Colonic mucosa (tissue), 4 donors: ENCODE measurements at regions not wholly inside any gene's neighbourhood (a gene's known extent, or its start where the extent isn't known, plus 50 kb on each side); places are given as distances from the start of the nearest gene placed in this dataset.

Source experiments
- DNase-seq: peaks from one replicate; pipeline ENCODE4 v3.0.0-alpha.2; 2020
- H3K27ac ChIP-seq: fragments of 200-600 bp; one replicate; pipeline ENCODE4 v1.8.0; 2021
- H3K27me3 ChIP-seq: fragments of 200-600 bp; one replicate; pipeline ENCODE4 v1.8.0; 2021
- H3K36me3 ChIP-seq: fragments of 200-600 bp; one replicate; pipeline ENCODE4 v1.8.0; 2021
- H3K4me1 ChIP-seq: fragments of 200-600 bp; one replicate; pipeline ENCODE4 v1.8.0; 2021; ENCODE audit warnings: mild to moderate bottlenecking
- H3K4me3 ChIP-seq: fragments of 200-600 bp; one replicate; pipeline ENCODE4 v1.8.0; 2021
- H3K9ac ChIP-seq, 2 donors: one replicate each; pipeline ENCODE4 v1.7.0; 2013; ENCODE audit warnings: control low read depth in 2 of 2, low read depth in 2 of 2, low read length in 2 of 2
- H3K9me3 ChIP-seq: fragments of 200-600 bp; one replicate; pipeline ENCODE4 v1.8.0; 2021
- CTCF ChIP-seq: fragments of 200-600 bp; IDR thresholded peaks from one replicate; pipeline ENCODE4 v1.8.0; 2022; ENCODE audit warnings: antibody characterized with exemption, mild to moderate bottlenecking
- intact Hi-C: fragments of 100-400 bp; cut with DNase I; formaldehyde crosslinking; loops from one replicate; pipeline ENCODE4 v1.14.1; 2022
- donor health status: healthy.
- donor health status: DM: no; HTN: no; CAD: no.
- donor health status: DM: no; HTN: no; CAD: no.

- Histone ChIP-seq H3K27ac (no peak overlapping the region), H3K27me3 (no peaks in the 10 kb centered on the region), H3K4me3 (no peak overlapping the region), H3K4me1 (no peaks in the 10 kb centered on the region), H3K9me3 (no peaks in the 10 kb centered on the region), H3K36me3 (no peaks in the 10 kb centered on the region), H3K9ac (no peak overlapping the region)
- intact Hi-C loops = no loop called here
- TF ChIP-seq CTCF = no peak
- DNase-seq = no peak
These were observed 178.4 kb upstream of the CDIN1 start for GRCh38 chr15:36400936-36401585.

GRCh38 chr15:36401586-36401966 is 177.8 kb upstream of the CDIN1 start:
- H3K4me3 ChIP-seq = no peak overlapping the region
- no peak for TF ChIP-seq CTCF
- DNase-seq = no peak
- H3K9ac ChIP-seq = no peak overlapping the region
- no peak overlapping the region for H3K27ac ChIP-seq
- intact Hi-C loops = no loop called here
- H3K36me3 ChIP-seq = no peaks in the 10 kb centered on the region
- H3K4me1 ChIP-seq = no peaks in the 10 kb centered on the region
- H3K27me3 ChIP-seq = no peaks in the 10 kb centered on the region
- H3K9me3 ChIP-seq = no peaks in the 10 kb centered on the region

- Histone ChIP-seq H3K27me3 (no peaks in the 10 kb centered on the region), H3K9me3 (no peaks in the 10 kb centered on the region), H3K4me1 (no peaks in the 10 kb centered on the region), H3K9ac (no peak overlapping the region), H3K4me3 (no peak overlapping the region), H3K27ac (no peak overlapping the region), H3K36me3 (no peaks in the 10 kb centered on the region)
- DNase-seq = no peak
- intact Hi-C loops = no loop called here
- TF ChIP-seq CTCF = no peak
These were observed 176.1 kb upstream of the CDIN1 start for GRCh38 chr15:36403351-36403750.

GRCh38 chr15:36406366-36406765 is 173.1 kb upstream of the CDIN1 start:
- no peak for DNase-seq

GRCh38 chr15:36406911-36407310 is 172.5 kb upstream of the CDIN1 start:
- Histone ChIP-seq H3K27me3 (no peaks in the 10 kb centered on the region), H3K9me3 (no peaks in the 10 kb centered on the region), H3K4me1 (no peaks in the 10 kb centered on the region), H3K4me3 (no peak overlapping the region), H3K36me3 (no peaks in the 10 kb centered on the region), H3K27ac (no peak overlapping the region), H3K9ac (no peak overlapping the region)
- TF ChIP-seq CTCF = no peak
- no peak for DNase-seq
- intact Hi-C loops = no loop called here

More at GRCh38 chr15:36406366-36406765, 173.1 kb upstream of the CDIN1 start:
- no peaks in the 10 kb centered on the region for H3K36me3 ChIP-seq
- no peaks in the 10 kb centered on the region for H3K9me3 ChIP-seq
- no peaks in the 10 kb centered on the region for H3K4me1 ChIP-seq
- no peak for TF ChIP-seq CTCF
- no peaks in the 10 kb centered on the region for H3K27me3 ChIP-seq
- no peak overlapping the region for H3K27ac ChIP-seq
- H3K4me3 ChIP-seq = no peak overlapping the region
- intact Hi-C loops = no loop called here
- H3K9ac ChIP-seq = no peak overlapping the region
